Esophagus muscularis mucosa (tissue), 3 donors: ENCODE measurements at regions not wholly inside any gene's neighbourhood (a gene's known extent, or its start where the extent isn't known, plus 50 kb on each side); places are given as distances from the start of the nearest gene placed in this dataset.

ENCODE experiments used
- CTCF ChIP-seq, 3 experiments: fragments of 200-600 bp in 2 of 3; fragments of 450-650 bp in 1 of 3; sonication (generic) in 2 of 3; IDR thresholded peaks; one replicate each; pipeline ENCODE4 v1.5.1; 2017 to 2019; ENCODE audit warnings: antibody characterized with exemption in 3 of 3, mild to moderate bottlenecking in 2 of 3, moderate library complexity in 1 of 3
- POLR2A ChIP-seq: fragments of 450-650 bp; IDR thresholded peaks from one replicate; pipeline ENCODE4 v1.6.1; 2017; ENCODE audit warnings: antibody characterized with exemption, moderate library complexity, mild to moderate bottlenecking, low read depth

DNA sequence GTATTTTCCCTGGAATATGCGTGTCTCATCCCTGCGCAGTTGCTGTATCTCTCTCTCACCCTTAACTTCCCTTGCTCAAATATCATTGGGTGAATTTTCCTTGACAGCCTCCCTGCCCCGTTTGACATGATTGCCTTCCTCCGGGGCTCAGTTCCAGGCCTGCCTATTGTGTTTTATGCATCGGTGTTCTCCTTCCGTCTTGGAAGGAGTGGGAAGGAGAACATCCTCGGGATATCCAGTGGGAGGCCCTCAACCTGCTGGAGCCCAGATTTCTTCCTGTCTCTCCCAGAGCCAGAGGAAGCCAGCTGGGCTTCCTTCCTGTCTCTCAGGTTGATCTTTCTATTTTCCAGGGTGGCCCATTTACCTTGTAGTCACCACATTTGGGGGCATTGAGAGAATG lies 434.7 kb upstream of the HS6ST1 start:
- no peak for TF ChIP-seq CTCF (IDR thresholded peaks at IDR 0.05)
- TF ChIP-seq POLR2A: no peak
